H1 (cell line): ENCODE measurements at regions not wholly inside any gene's neighbourhood (a gene's known extent, or its start where the extent isn't known, plus 50 kb on each side); places are given as distances from the start of the nearest gene placed in this dataset.

Source experiments
- CTCF ChIA-PET: fragments of 300-600 bp; sonication (Branson Sonifier 250); formaldehyde crosslinking; loops from one replicate; lab custom pipeline; 2021; ENCODE audit not compliant: partially characterized antibody; lab: Charles Lee
- POLR2A ChIA-PET: fragments of 300-600 bp; sonication (Branson Sonifier 250); formaldehyde crosslinking; loops from one replicate; lab custom pipeline; 2021; ENCODE audit warnings: inconsistent platforms; ENCODE audit not compliant: partially characterized antibody; lab: Charles Lee
- DNase-seq, 2 experiments: peaks; one replicate each; pipeline versions ENCODE4 v3.0.0 to v3.0.0-alpha.2; 2010 to 2022; ENCODE audit warnings: low spot score in 2 of 2, low read depth in 1 of 2, mixed read lengths in 1 of 2
- FAIRE-seq: peaks from 2 replicates; lab custom pipeline; 2011; peaks lifted over from hg19 to GRCh38; lab: Jason Lieb, UNC
- H2AFZ ChIP-seq: 2 replicates; pipeline ENCODE4 v1.8.1; 2012; ENCODE audit warnings: low read length, inconsistent platforms
- H2AK5ac ChIP-seq: 2 replicates; pipeline ENCODE4 v1.6.1; 2013; ENCODE audit warnings: low read depth, low read length
- H2BK120ac ChIP-seq: replicated peaks from 2 replicates; pipeline ENCODE3; 2013; ENCODE audit warnings: low read depth, low read length, inconsistent platforms
- H2BK12ac ChIP-seq: 2 replicates; pipeline ENCODE4 v1.6.1; 2013; ENCODE audit warnings: low read depth, low read length
- H2BK15ac ChIP-seq: 2 replicates; pipeline ENCODE4 v1.6.1; 2013; ENCODE audit warnings: low read length
- H2BK20ac ChIP-seq: 2 replicates; pipeline ENCODE4 v1.6.1; 2013; ENCODE audit warnings: low read length
- H2BK5ac ChIP-seq: 2 replicates; pipeline ENCODE4 v1.6.1; 2013; ENCODE audit warnings: low read depth, low read length
- H3K14ac ChIP-seq: 2 replicates; pipeline ENCODE4 v1.6.1; 2013; ENCODE audit warnings: inconsistent platforms; ENCODE audit not compliant: insufficient read length
- H3K18ac ChIP-seq: 2 replicates; pipeline ENCODE4 v1.6.1; 2013; ENCODE audit warnings: low read length; ENCODE audit errors: extremely low read depth
- H3K23ac ChIP-seq: 2 replicates; pipeline ENCODE4 v1.6.1; 2013; ENCODE audit warnings: inconsistent platforms; ENCODE audit not compliant: insufficient read length
- H3K23me2 ChIP-seq: 2 replicates; pipeline ENCODE4 v1.6.1; 2013; ENCODE audit warnings: low read depth, low read length
- H3K27ac ChIP-seq: 2 replicates; pipeline ENCODE4 v1.6.1; 2011; ENCODE audit warnings: low read depth, low read length, inconsistent platforms
- H3K27me3 ChIP-seq, 4 experiments: replicated peaks in 1 of 4; 1 replicate in 1 of 4; 2 replicates in 3 of 4; pipeline versions ENCODE4 v1.6.1 to v1.8.1; 2011 to 2013; ENCODE audit warnings: low read length in 3 of 4, mild to moderate bottlenecking in 3 of 4, inconsistent platforms in 2 of 4, mixed read lengths in 2 of 4, moderate library complexity in 1 of 4; ENCODE audit not compliant: control insufficient read depth in 3 of 4, insufficient read depth in 3 of 4; ENCODE audit errors: extremely low read depth in 1 of 4
- H3K36me3 ChIP-seq, 4 experiments: 2 replicates each; pipeline versions ENCODE4 v1.6.1 to v1.8.1; 2011 to 2013; ENCODE audit warnings: mild to moderate bottlenecking in 4 of 4, low read length in 3 of 4, moderate library complexity in 2 of 4, control low read depth in 1 of 4, inconsistent platforms in 1 of 4; ENCODE audit not compliant: insufficient read depth in 4 of 4, control insufficient read depth in 2 of 4
- H3K4ac ChIP-seq: replicated peaks from 2 replicates; pipeline ENCODE3; 2013; ENCODE audit warnings: low read length, low read depth, mixed read lengths, inconsistent platforms; ENCODE audit not compliant: insufficient read length
- H3K4me1 ChIP-seq, 4 experiments: replicated peaks in 1 of 4; 1 replicate in 1 of 4; 2 replicates in 3 of 4; pipeline versions ENCODE4 v1.6.1 to v1.8.1; 2011 to 2013; ENCODE audit warnings: low read length in 3 of 4, inconsistent platforms in 2 of 4, mixed read lengths in 1 of 4; ENCODE audit not compliant: insufficient read depth in 4 of 4, control insufficient read depth in 3 of 4
- H3K4me2 ChIP-seq, 2 experiments: 2 replicates each; pipeline versions ENCODE4 v1.6.1 to v1.8.1; 2011 to 2013; ENCODE audit warnings: low read depth in 2 of 2, low read length in 2 of 2, control low read depth in 1 of 2, inconsistent platforms in 1 of 2, mild to moderate bottlenecking in 1 of 2; ENCODE audit not compliant: insufficient read depth in 1 of 2
- H3K4me3 ChIP-seq, 4 experiments: fragments of 200-600, 300-600 bp in 1 of 4; sonication (generic), shearing (Covaris generic), sonication (Bioruptor Twin) in 1 of 4; 2 replicates each; pipeline versions ENCODE4 v1.5.1 to v1.8.1; 2011 to 2016; ENCODE audit warnings: low read length in 4 of 4, low read depth in 3 of 4, control low read depth in 2 of 4, inconsistent platforms in 2 of 4, mild to moderate bottlenecking in 2 of 4, mixed read lengths in 1 of 4, moderate library complexity in 1 of 4; ENCODE audit not compliant: insufficient read depth in 2 of 4; ENCODE audit errors: extremely low read depth in 1 of 4
- H3K56ac ChIP-seq: replicated peaks from 2 replicates; pipeline ENCODE3; 2013; ENCODE audit warnings: low read depth, mild to moderate bottlenecking, mixed read lengths, low read length, inconsistent platforms; ENCODE audit not compliant: insufficient read length
- H3K79me1 ChIP-seq: 2 replicates; pipeline ENCODE4 v1.6.1; 2013; ENCODE audit warnings: low read depth, low read length, control low read depth
- H3K79me2 ChIP-seq, 2 experiments: 2 replicates each; pipeline versions ENCODE4 v1.6.1 to v1.8.1; 2012 to 2013; ENCODE audit warnings: low read length in 2 of 2, mild to moderate bottlenecking in 2 of 2, inconsistent platforms in 1 of 2; ENCODE audit not compliant: insufficient read depth in 2 of 2, control insufficient read depth in 1 of 2
- H3K9ac ChIP-seq, 4 experiments: replicated peaks in 1 of 4; 1 replicate in 1 of 4; 2 replicates in 3 of 4; pipeline versions ENCODE4 v1.6.1 to v1.8.1; 2011 to 2013; ENCODE audit warnings: low read depth in 3 of 4, low read length in 3 of 4, control low read depth in 2 of 4, mild to moderate bottlenecking in 2 of 4, moderate library complexity in 2 of 4, inconsistent platforms in 1 of 4; ENCODE audit errors: extremely low read depth in 1 of 4
- H3K9me3 ChIP-seq, 2 experiments: 2 replicates each; pipeline versions ENCODE4 v1.6.1 to v1.8.1; 2012 to 2013; ENCODE audit warnings: mild to moderate bottlenecking in 2 of 2, moderate library complexity in 2 of 2, control low read depth in 1 of 2, inconsistent platforms in 1 of 2, low read depth in 1 of 2, low read length in 1 of 2, mixed read lengths in 1 of 2; ENCODE audit not compliant: insufficient read depth in 2 of 2
- H4K20me1 ChIP-seq, 2 experiments: replicated peaks in 1 of 2; 2 replicates each; pipeline versions ENCODE3 to v1.8.1; 2011 to 2013; ENCODE audit warnings: inconsistent platforms in 2 of 2, low read length in 2 of 2, mild to moderate bottlenecking in 1 of 2; ENCODE audit not compliant: insufficient read depth in 2 of 2, control insufficient read depth in 1 of 2
- H4K5ac ChIP-seq: 2 replicates; pipeline ENCODE4 v1.6.1; 2013; ENCODE audit warnings: low read length, low read depth, mixed read lengths, inconsistent platforms; ENCODE audit not compliant: insufficient read length
- H4K8ac ChIP-seq: 2 replicates; pipeline ENCODE4 v1.8.0; 2013; ENCODE audit warnings: mild to moderate bottlenecking, moderate library complexity, low read length, inconsistent platforms; ENCODE audit not compliant: insufficient read depth; ENCODE audit errors: extremely low read depth
- H4K91ac ChIP-seq: replicated peaks from 2 replicates; pipeline ENCODE3; 2013; ENCODE audit warnings: low read length, mixed read lengths, inconsistent platforms; ENCODE audit not compliant: insufficient read length
- WGBS, 2 experiments: shearing (Covaris generic) in 1 of 2; methylation state at CpG; one replicate each; pipeline versions ENCODE4 v1.1.6 to v1.1.7; 2013 to 2015; ENCODE audit warnings: low lambda C conversion rate in 2 of 2, mixed read lengths in 2 of 2, inconsistent platforms in 1 of 2, low coverage in 1 of 2, missing lambda C conversion rate in 1 of 2; ENCODE audit not compliant: insufficient replicate concordance in 2 of 2, insufficient coverage in 1 of 2, insufficient read length in 1 of 2; ENCODE audit errors: extremely low coverage in 1 of 2, missing lambda C conversion rate in 1 of 2; 5-methylcytosine and 5-hydroxymethylcytosine counted together

DNA sequence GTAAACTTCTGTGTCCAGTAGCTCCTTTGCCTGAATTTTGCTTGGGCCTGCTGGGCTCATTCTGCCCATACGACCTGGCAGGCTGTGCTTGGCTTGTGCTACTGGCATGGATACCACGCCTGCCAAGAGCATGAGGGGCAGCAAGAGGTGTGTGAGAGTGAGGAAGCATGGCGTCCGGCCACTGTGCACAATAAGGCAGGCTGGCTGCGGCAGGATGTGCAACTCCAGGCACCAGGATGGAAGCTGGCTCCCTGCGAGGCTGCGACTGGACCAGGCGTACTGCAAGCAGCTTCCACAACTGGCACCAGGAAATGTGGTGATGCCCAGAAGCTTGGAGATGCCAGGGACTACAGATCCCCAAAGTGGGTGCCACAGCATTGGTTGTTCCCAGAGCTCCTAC lies 709.3 kb downstream of the PCDH18 start:
- Histone ChIP-seq H3K79me1 (no peaks in the 10 kb centered on the region), H3K36me3 (no peaks in the 10 kb centered on the region), H3K4me2 (no peak overlapping the region), H4K8ac (no peak overlapping the region), H2BK12ac (no peak overlapping the region; the same call in 1 of the 2 replicates), H3K56ac (no peak overlapping the region), H2BK5ac (peak overlapping the region; percentile 35; the same call in 1 of the 2 replicates), H2BK15ac (no peak overlapping the region), H3K9me3 (no peaks in the 10 kb centered on the region; a peak in 1 of 4 replicates), H4K5ac (no peak overlapping the region), H3K9ac (no peak overlapping the region), H2AK5ac (0 out of 2 replicates have a peak overlapping the region, but pooled peaks have one; percentile 75), H3K18ac (no peak overlapping the region), H3K79me2 (no peaks in the 10 kb centered on the region), H2BK120ac (no peak overlapping the region), H3K27me3 (no peaks in the 10 kb centered on the region), H3K4me1 (no peaks in the 10 kb centered on the region), H4K91ac (no peak overlapping the region), H3K27ac (no peak overlapping the region), H3K4me3 (no peak overlapping the region), H3K23ac (no peak overlapping the region), H3K14ac (no peak overlapping the region), H2AFZ (peak overlapping the region; percentile 41; the same call in 1 of the 2 replicates), H3K23me2 (no peaks in the 10 kb centered on the region), H2BK20ac (no peak overlapping the region), H4K20me1 (no peaks in the 10 kb centered on the region), H3K4ac (no peak overlapping the region)
- DNase-seq (no peak), FAIRE-seq (no peak)
- WGBS, 2 experiments: 87% methylated on average over 8 of the region's 8 CpGs; no CpG with 5 or more reads in 1 of the 2 experiments
- ChIA-PET CTCF (interaction anchor here (0.8 to 1.2 kb wide), 2 partner anchors 9 to 87 kb away, joined by 3 to 4 read pairs; no protein-coding TSS in a partner anchor), POLR2A (no interaction called here)
